GM18861 (cell line): ENCODE measurements at regions not wholly inside any gene's neighbourhood (a gene's known extent, or its start where the extent isn't known, plus 50 kb on each side); places are given as distances from the start of the nearest gene placed in this dataset.

Source experiments
- ATAC-seq: cut with Tn5 transposase; IDR thresholded peaks from one replicate; pipeline ENCODE4 v1.9.1; 2021; ENCODE audit not compliant: unreplicated experiment

DNA sequence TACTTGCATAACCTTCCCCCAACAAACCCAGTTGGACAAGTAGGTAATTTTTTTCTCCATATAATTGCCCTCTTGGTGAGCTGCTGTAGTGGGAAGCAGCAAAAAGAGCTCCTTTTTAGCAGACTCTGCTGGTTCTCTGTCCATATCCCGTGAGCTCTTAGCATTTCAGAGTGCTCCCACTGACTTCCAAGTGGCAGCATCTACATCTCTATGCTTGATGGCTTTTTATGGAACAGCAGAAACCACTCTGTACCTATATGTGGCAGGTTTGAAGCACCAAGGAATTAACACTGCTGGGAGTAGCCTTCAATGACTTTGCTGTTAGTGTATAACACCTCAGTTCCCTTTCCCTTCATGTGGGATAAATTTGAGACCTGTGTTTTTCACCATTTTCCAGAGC, 168.4 kb upstream of the NHS start:
- ATAC-seq = no peak

DNA sequence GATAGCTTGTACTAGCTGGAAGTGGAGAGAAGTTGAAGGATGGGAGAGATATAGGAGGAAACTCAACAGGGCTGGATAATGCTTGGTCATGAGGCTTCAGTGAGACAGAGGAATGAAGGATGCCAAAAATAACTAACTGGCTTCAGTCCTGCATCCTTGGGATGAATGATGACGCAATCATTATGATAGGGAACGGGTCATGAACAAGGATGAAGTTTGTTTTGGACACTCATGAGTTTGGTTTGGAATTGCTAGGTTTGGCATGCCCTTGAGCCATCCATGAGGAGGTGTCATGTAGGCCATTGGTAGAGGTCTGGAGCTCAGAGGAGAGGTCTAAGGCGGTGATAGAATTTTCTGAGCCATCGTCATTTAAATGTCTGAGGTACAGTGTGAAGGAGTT, 160.0 kb upstream of the NHS start:
- no peak for ATAC-seq

DNA sequence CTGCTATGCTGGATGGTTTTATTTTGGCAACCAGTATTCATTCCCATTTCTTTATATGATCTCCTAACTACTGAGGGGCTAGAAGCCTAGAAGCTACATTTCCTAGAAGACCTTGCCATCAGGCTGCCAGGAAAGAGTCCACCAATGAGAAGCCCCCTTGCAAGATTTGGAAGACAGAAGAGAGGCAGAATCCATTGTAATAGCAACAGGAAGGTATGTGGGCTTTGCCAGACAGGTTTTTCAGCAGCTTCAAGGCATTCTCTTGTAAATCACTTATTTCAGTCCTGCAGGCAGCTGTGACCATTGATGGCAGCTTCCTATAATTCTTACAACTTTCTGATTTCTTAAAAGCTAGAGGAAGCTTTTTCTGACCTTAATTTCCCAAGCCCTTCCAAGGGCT, 148.3 kb upstream of the NHS start:
- no peak for ATAC-seq

DNA sequence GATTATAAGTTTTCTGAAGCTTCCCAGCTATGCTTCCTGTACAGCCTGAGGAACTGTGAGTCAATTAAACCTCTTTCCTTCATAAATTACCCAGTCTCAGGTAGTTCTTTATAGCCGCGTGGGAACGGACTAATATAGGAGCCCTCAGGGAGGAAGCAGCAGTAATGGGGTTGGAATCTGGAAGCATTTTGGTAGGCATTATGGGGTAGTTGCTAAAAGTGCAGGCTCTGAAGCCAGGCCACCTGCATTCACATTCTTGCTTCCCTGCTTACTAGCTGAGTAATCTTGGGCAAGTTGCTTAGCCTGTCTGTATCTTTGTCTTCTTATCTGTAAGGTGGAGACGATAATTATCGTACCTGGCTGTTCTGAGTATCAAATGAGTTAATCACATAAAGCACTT, 137.9 kb upstream of the NHS start:
- ATAC-seq = no peak

DNA sequence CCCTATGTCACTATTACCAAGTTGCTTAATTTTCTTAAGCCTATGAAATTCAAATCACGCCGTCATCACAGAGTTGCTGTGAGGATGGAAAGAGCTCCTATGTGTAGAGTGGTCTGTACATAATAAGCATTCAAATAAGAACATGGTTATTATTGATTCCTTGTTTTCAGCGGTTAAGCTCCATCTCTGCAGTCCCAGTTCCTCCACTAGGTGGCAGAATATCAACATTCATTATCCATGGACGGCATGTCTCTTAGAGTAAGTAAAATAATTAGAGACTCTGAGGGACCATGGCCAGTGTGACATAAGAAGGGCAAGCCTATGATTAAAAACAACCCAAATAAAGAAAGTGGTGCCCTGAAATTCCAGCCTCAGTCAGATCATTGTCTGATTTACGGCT, 132.5 kb upstream of the NHS start:
- ATAC-seq = peak; percentile 64

DNA sequence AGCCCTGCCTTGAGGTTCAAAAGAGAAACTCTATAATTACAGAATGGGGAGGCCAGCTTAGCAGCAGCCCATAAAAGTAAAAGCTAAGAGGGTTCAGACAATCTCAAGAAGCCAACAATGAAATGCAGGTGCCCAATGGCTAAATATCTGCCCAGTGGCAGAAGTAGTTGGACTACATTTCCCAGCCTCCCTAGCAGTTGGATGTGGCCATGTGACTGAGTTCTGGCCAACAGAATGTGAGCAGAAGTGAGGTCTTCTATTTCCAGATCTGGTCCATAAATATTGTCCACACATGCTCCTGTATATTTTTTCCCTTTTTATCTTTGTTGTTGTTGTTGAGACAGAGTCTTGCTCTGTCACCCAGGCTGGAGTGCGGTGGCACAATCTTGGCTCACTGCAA, 127.9 kb upstream of the NHS start:
- ATAC-seq = no peak

DNA sequence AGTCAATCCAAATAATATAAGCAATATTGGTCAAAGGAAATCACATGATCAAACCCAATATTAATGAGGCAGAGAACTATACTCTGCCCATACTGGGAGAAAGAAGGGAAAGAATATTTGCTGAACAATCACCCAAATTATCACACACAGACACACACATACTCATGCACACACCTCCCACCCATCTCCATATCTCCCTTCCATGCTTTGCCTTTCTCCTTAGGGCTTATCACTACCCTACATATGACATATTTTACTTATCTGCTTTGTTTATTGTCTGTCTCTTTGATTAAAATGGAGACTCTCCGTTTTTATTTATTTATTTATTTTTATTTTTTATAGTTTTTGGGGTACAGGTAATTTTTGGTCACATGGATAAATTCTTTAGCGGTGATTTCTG, 112.9 kb upstream of the NHS start:
- no peak for ATAC-seq

DNA sequence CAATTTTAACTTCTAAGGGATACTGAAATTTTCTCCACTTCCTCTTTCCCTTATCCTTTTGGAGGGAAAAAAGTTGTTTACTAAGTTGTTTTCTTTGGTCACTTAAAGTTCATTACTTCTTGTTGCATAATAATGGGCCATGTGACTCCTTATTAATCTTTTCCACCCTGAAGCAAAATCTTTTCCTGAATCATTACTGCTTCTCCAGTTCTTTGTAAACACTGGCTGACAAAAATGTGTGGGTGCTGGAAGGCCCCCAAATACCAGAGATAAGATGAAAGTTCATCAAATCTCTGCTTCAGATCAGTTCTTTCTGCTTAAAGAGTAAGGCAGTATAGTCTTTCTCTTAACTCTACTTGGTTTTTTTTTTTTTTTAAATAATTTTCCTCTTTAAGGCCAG, 108.9 kb upstream of the NHS start:
- no peak for ATAC-seq

DNA sequence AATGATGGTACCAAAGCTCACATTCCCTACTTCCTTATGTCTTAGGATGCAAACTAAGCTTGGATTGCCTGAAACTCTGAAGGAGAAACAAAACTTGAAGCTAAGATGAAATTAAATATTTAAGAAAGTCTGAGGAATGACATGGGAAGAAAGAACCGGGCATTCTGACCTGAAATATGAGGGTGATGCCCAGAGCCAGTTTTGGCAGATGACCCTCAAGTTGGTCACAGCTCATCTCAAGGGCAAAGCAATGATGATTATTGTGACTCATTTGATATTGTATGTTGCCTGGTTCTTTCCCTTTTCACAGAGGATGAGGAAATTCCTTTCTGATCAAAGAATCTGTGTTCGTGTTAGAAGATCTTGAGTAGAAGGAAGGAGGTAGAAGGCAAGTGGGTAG, 96.0 kb upstream of the NHS start:
- ATAC-seq = no peak

DNA sequence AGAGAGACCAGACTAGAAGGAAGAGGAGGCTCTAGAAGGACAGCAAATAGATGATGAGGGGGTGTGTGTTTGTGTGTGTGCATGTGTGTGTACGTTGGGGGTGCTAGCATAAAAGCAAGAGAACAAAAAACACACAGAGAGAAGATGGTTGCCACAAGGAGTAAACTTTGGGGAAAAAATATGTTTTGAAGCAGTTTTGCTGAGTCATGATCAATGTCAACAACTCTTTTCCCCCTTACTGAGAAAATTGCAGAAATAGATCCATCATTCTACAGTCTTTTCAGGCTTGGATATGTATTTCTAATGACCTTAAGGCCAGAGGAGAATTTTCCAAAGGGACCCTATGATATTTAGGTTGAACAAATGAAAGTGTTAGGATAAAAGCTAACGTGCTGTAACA, 89.0 kb upstream of the NHS start:
- no peak for ATAC-seq

DNA sequence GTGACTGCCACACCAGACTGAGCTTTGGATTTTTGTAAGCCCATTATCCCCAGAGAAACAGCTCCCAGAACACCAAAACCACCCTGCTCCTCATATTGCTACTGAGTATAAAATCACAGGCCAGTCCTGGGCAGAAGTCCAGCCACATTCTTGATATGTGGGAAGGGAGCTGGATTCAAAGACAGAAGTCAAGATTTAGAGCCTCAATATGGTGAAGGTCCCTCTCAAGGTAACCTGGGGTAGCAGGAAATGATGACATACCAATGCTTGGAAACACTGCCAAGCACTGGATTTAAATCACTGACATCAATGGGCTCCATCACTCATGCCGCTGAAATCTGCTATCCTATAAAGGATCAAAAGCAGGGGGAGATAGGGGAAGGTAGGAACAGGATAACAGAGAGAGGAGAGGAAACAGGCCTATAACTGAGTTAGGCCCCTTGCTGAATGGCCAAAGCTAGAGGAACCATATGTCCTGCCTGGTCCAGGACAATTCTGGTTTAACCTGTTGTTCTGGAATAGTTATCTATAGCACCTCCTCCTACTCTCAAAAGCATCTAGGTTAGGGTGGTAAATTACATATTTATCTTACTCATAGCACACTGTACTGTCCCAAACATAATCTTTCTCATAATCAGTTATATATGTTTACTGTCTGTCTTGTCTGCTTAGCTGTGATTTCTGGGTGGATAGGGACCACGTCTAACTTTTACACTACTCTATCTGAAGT, 83.7 kb upstream of the NHS start:
- ATAC-seq = no peak

DNA sequence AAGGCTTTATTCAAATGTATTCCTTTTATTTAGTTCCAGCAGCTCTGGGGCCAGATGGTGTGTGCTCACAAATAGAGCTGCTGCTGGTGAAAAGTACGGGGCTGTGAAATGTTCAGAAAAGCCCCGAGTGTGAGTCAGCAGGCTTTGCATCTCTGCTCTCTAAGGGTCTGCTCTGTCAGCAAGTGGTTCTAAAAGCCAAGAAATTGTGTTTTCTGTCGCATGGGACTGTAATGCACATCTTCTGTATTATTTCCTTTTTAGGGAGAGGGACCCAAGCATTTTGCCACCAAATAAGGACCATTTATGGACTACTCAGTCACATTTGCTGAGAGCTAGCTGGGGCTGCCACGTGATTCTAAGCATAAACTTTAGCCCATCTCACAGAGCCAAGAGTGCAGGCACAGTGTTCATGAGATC, 82.9 kb upstream of the NHS start:
- no peak for ATAC-seq

DNA sequence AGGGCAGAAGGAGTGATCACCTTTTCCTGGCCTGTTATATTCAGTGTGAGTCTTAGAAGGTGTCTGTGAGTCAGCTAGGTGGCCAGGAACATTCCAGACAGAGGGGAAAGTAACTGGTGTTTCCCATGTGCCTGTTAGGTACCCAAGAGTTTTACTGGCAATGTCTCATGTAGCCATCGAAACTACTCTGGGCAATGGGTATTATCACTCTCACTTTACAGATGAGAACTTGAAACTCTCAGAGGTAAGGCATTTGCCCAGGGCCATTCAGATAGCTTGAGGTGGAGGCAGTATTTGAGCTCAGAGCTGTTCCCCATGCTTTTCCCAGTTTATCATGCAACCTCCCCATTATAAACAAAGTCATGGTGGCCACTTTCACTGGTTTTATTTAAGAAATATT, 80.4 kb upstream of the NHS start:
- no peak for ATAC-seq

DNA sequence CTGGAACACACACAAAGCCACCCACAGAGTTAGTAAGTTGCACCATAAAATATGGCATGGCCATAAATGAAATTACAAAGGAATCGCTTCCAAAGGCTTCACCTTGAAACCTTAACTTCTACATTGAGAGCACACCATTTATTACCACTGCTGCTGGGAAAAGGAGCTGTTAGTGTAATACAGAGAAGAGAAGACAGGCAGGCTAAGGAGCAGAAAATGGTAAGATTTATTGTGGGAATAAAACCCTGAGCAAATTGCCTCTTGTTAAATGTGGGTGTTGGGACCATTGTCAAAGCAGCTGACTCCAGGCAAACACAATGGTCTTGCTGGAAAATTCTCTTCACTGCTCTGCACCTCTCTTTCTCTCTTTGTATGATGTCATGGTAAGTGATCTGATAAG, 79.2 kb upstream of the NHS start:
- ATAC-seq = no peak

DNA sequence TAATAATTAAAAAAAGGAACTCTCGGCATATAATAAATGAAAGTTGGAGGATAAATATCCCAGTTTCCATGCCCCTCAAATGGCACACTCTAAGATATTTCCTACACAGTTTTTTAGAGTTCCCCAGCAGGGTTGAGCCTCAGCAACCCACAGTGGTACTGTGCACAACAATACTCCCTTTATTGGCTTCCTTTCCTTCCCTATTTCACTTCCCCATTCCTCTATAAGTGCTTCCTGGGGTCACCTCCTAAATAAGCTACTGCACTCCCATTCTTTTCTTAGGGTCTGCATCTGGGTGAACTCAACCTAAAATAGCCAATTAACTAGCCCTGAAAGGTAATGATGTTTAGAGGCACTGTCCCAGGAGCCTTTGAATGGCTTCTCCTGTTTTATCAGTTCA, 76.4 kb upstream of the NHS start:
- no peak for ATAC-seq

DNA sequence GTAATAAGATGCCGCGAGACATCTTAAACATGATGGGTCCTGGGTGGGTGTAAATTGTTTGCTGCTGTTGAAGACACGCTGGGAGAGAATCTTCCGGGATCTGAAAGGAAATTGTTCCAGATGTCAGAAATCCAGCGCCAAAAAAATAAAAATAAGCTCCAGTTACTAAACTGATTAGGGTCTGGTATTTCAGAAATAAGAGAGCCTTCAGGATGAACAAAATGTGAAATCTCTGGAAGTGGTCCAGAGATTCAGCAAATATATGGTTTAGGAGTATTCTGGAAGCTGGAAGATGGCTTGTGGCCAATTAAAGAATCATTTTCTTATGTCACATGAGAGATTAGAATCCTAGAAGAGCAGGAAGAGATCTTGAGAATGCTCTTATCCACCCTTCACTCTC, 75.8 kb upstream of the NHS start:
- ATAC-seq = no peak

DNA sequence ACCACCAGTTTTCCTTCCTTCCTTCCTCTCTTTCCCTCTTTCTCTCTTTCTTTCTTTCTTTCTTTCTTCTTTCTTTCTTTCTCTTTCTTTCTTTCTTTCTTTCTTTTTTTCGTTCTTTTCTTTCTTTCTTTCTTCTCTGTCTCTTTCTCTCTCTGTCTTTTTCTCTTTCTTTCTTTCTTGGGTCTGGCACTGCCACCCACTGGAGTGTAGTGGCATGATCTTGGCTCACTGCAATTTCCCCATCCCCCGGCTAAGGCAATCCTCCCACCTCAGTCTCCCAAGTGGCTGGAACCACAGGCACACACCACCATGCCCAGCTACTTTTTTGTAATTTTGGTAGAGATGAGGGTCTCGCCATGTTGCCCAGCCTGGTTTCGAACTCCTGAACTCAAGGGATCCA, 51.6 kb upstream of the NHS start:
- ATAC-seq = no peak
